Body of pancreas (tissue), 4 donors: ENCODE measurements at regions not wholly inside any gene's neighbourhood (a gene's known extent, or its start where the extent isn't known, plus 50 kb on each side); places are given as distances from the start of the nearest gene placed in this dataset.

Experiments
- POLR2A ChIP-seq, 3 donors: fragments of 450-650 bp; IDR thresholded peaks; one replicate each; pipeline ENCODE4 v1.6.1; 2016; ENCODE audit warnings: antibody characterized with exemption in 3 of 3, mild to moderate bottlenecking in 2 of 3
- TF ChIP-seq, protein P1 (sequence below), 7 experiments: fragments of 450-650 bp in 4 of 7; fragments of 200-600 bp in 3 of 7; sonication (generic) in 3 of 7; IDR thresholded peaks; one replicate each; pipeline ENCODE4 v1.5.1; 2016 to 2019; ENCODE audit warnings: antibody characterized with exemption in 7 of 7

- TF ChIP-seq, protein P1, sequence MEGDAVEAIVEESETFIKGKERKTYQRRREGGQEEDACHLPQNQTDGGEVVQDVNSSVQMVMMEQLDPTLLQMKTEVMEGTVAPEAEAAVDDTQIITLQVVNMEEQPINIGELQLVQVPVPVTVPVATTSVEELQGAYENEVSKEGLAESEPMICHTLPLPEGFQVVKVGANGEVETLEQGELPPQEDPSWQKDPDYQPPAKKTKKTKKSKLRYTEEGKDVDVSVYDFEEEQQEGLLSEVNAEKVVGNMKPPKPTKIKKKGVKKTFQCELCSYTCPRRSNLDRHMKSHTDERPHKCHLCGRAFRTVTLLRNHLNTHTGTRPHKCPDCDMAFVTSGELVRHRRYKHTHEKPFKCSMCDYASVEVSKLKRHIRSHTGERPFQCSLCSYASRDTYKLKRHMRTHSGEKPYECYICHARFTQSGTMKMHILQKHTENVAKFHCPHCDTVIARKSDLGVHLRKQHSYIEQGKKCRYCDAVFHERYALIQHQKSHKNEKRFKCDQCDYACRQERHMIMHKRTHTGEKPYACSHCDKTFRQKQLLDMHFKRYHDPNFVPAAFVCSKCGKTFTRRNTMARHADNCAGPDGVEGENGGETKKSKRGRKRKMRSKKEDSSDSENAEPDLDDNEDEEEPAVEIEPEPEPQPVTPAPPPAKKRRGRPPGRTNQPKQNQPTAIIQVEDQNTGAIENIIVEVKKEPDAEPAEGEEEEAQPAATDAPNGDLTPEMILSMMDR (IDR thresholded peaks at IDR 0.05) = no peak
- TF ChIP-seq POLR2A (IDR thresholded peaks at IDR 0.05) = no peak
Observed at GRCh38 chr6:55664591-55665587, 85.9 kb upstream of the HMGCLL1 start.
